ENCODE measurements at regions not wholly inside any gene's neighbourhood (a gene's known extent, or its start where the extent isn't known, plus 50 kb on each side); places are given as distances from the start of the nearest gene placed in this dataset.
"Not testable (repeated sequence)": the region's sequence is repeated elsewhere in the genome, so short reads cannot be mapped to it uniquely, and the experiment has no call there.

DNA sequence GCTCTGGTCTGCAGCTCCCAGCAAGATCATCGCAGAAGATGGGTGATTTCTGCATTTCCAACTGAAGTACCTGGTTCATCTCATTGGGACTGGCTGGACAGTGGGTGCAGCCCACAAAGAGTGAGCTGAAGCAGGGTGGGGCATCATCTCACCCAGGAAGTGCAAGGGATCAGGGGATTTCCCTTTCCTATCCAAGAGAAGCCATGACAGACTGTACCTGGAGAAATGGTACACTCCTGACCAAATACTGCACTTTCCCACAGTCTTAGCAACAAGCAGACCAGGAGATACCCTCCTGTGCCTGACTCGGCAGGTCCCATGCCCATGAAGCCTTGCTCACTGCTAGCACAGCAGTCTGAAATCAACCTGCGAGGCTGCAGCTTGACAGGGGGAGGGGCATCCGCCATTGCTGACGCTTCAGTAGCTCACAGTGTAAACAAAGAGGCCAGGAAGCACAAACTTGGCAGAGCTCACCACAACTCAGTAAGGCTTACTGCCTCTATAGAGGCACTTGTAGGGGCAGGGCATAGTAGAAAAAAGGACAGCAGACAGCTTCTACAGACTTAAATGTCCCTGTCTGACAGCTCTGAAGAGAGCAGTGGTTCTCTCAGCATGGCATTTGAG lies 60.5 kb downstream of the AREG start:
- peak; percentile 67 for DNase-seq

DNA sequence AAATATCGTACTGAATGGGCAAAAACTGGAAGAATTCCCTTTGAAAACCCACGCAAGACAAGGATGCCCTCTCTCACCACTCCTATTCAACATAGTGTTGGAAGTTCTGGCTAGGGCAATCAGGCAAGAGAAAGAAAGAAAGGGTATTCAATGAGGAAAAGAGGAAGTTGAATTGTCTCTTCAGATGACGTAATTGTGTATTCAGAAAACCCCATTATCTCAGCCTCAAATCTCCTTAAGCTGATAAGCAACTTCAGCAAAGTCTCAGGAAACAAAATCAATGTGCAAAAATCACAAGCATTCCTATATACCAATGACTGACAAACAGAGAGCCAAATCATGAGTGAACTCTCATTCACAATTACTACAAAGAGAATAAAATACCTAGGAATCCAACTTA lies 64.4 kb downstream of the AREG start:
- not testable (repeated sequence) for DNase-seq

DNA sequence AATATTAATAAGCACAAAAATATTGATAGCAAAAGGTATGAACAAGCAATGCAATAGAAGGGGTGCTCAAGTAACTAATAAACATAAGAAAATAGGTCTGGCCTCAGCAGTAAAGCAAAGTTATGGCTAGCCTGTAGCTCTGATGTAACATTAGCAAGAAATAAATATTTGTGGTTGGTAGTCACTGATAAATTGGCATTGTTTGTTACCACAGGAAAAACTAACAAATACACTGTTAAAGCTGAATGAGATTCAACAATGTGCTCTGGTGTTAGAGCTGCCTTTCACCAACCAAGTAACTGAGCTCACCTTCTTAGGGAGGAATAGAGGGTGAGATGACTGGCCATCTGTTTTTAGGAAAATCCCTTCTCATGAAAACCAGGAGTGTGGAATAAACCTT lies 71.4 kb downstream of the AREG start:
- DNase-seq: no peak

DNA sequence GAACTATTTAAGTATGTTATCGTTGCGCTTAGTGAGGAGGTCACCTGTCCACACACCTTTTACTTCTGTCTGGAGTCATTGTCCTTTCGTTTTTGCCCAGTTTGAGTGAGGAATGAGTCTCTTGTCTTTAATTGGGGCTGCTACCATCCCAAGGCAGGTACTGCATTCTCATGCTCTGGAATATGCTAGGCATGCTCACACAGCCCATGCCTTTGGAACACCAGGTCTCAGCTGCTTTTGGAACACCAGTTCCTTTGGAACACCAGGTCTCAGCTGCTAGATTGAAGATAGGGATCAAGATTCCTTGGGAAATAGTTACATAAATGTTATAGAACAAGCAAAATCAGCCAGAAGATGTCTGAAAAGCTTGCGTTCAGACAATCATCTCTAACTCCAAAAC lies 73.1 kb downstream of the AREG start:
- no peak for DNase-seq

DNA sequence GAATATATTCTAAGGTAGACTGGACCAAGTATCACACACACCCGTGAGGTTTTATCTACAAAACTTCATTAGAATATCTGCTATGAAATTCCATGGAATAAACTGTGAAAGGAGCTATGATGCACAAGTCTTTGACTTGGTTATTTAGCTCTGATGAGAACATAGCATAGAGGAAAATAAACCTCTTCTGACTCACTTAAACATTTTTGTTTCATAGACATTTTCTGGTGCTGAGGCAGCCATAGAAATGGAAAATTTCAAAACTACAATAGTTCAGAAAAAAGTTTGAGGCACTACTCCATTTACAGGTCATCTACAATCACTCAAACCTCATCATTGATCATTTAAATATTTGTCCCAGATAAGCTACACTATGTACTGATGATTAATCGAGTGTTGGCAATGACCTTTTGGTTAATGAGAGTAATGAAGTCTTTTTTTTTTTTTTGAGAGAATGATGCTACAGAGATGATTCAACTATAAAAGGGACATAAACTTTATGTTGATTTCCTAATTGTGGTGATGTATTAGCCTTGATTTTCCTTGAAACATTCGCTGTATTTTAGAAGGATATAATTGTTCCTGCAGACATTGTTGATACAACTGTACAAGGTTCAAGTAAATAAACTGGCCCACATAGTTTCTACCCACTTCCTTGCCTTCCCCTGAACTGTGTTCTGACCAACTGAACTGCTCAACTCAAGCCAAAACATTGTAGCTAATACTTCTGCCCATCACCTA lies 77.5 kb downstream of the AREG start:
- no peak for DNase-seq

DNA sequence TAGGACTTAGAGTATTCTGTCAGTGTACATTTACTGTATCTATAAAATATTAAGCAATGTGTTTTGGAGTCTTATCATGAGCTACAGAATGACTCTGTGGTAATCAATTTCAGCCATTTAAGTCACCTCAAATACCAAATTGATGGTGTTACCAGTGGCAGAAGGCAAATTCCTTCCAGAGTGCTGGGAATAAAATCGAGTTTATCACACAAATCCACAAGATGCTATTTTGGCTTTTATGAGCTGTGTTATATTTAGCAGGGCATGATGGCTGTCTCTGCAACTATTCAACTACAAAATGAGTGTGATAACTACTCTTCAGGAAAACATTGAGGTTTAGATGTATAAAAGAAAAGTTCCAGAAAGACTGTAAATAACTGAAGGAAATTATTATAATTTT lies 78.2 kb downstream of the AREG start:
- DNase-seq: no peak

DNA sequence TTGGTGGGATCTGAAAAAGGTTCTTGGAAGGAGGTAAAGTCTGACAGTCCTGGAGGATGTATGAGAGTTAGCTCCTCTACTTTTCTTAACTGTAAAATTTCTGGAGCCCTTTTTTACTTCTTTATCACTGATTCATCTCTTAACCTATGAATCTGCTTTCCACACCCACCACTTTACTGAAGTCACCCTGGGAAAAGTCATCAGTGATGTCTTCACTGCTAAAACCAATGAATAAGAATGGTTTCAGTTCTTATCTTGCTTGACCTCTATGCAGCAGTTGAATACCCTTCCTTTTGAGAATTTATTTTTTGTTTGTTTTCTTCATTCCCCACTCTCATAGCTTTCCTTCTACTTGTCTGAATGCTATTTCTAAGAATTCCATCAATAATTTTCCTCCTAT lies 80.0 kb downstream of the AREG start:
- DNase-seq: no peak

DNA sequence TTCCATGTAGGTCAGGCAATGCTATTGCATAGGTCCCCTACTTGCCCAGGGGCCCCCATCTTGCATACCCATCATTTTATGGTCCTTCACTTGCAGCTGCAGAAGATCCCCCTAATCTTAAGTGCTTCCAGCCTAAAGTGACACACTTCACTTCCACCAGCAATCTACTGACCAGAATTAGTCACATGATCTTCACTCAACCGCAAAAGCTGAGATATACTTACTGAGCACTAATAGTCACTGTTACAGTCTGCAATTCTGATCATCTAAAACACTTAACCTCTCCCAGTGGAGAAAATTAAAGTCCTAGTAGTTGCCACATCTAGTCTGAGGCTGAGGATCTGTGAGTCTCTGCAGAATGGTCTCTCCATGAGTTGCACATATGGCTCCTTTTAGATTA lies 82.1 kb downstream of the AREG start:
- DNase-seq: no peak

DNA sequence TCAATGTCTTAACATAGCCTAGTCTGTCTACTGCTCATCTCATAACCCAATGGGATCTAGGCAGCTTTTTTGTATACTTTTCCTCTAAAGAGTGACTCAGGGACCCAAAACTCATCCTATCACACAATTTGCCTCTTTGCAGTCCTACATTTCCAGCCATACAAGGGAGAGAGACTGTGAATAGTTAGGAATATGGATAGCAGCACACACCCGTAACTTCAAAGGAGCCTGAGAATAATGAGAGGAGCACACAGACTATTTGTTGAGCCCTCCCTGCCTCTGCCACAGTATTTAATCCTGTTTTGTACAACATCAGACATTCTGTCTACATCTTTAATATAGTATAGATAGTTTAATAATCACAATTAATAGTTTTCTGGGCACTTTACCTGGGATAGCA lies 83.2 kb downstream of the AREG start:
- no peak for DNase-seq

DNA sequence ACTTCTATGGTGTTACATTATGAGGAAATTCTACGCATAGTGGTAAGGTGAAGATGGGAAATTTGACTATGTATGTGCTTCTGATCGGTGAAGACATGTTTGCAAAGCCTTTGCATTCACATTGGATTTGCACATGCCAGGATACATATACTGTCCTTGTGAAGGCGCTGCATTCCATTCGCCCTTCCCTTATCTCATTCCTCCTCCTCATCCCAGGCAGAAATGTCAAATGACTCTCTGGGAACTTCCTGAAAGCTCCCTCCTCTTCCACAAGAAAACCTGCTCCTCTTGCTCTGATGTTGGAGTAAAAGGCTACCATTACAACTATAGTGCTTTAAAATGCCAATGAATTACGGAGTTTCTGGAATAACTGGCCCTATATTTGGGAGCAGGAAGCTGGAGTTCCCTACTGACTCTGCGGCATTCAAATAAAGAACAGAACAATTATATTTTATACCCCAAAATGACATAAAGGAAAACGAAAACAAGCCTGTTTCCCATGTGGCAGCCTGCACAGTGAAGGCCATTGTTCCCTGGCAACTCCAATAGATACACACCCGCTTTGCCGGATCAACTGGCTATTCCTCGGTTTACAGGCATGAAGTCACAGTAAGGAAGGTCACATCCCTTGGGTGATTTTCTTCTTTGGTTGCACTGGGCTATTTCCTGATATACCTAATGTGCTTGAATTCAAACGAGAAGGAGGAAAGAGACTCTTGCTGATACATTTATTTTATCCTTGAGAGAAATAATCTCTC lies 84.5 kb downstream of the AREG start:
- no peak for DNase-seq

DNA sequence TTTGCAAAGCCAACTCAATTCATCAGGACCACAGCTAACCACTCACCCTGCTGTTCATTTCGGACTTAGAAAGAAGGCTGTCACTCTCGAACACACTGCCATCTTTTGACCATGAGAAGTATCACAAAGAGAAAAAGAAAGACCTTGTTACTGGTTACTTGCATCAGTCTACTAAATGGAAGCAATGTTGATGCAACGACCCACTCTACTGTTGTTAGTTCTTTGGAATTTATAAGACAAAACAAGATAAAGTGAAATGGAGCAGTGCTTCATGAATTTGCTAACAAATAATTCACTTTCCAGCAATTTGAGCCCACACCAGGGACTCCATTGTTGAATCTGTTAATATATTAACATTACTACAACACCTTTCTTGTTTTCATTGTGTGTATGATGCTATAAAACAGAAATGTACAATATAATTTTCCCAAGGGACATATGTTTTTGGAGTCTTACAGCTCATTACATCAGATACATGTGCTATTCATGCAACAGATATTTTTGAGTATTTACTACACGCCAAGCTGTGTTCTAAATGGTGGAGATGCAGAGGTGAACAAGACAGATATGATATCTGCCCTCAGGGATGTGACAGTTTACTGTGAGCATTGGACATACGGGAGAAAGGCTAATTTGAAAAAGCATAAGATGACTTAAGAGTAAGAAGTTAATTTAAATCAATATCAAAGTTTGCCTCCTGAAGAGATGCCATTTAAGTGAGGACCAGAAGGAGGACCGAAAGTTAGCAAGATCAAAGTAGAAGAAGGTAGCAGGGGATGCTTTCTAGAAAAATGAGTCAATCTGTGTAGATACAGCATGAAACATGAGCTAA lies 87.2 kb downstream of the AREG start:
- no peak for DNase-seq

DNA sequence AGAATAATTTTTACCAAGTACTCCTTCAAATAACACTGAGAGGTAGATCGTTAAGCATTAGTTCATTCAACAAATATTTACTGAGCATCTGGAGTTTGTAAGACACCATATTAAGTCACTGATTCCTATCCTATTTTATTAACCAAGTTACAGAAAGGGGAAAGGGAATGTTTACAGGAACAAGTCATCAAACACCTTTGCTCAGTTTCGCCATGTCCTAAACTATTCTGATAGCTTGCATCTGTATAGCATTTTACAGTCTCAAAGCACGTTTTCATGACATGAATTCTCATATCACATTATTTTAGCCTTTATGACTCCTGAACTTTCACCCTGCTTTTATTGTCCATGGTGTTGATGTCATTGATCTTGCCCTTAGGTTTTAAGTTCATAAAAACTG lies 89.2 kb downstream of the AREG start:
- no peak for DNase-seq

DNA sequence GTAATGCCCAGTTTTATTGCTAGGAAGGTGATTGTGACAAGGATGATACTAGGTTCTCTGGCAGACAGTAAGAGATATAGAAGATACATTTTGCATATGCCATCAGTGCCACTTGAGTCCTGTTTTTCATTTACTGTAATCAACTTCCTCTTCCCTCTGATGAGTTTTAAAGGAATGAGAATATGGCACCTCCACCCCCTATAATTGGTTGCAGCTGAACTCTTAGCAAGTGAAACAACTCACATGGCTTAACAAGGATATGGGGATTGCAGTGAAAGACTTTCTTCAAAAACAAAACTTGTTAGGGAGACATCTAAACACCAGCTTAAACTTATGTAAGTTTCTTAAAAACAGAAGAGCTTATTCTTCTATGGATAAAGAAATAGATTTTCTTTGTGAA lies 90.0 kb downstream of the AREG start:
- no peak for DNase-seq

DNA sequence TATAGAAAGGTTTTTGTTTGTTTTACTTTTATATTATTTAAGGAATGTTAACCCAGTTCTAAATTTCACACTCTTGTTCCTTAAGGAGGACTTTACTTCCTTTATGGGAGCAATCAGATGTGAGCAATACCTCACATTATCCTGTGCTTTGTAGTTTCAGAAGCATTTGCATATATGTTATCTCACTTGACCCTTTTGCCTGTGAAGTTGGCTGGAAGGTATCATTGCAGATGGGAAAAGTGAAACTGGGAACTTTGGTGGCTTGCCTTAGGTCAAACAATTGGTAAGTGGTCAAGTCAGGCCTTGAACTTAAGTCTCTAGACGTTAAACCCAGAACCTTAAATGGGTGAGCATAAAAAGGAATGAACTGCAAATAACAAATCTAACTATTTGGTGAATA lies 90.6 kb downstream of the AREG start:
- DNase-seq: no peak

DNA sequence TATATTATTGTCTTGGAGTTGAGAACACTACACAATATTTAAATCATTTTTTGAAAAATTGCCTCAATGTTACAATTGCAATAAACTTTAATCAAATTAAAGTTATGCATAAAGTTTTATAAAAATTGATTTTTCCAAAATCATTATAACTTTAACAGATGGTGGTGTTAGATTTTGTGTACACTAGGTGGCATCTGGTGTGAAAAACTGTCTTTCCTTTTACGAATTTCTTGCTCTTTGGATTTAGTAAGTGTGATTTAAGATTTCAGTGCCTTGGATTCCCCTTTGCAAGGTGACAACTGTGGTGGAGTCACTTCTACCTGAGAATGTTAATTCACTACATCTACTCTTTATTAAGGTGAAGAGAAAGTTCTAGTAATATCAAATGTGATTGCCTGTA lies 91.6 kb downstream of the AREG start:
- DNase-seq: no peak

DNA sequence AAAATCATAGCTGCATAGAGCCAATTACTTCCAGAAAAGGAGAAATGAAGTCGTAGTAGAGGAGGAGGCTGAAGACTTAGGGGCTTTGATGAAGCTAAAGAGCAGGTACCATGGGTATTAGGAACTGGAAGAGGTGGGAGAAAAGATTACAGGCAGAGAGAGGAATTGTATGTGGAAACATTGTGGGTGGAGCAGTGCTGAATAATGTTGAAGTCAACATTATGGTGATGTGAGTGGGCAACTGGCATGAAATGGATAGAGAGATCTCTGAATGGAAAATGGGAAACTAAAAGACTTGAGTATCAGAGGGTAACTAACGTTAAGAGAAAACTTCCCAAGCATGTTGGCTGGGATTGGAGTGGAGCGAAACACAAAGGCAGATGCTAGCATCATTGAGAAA lies 92.5 kb downstream of the AREG start:
- DNase-seq: no peak

DNA sequence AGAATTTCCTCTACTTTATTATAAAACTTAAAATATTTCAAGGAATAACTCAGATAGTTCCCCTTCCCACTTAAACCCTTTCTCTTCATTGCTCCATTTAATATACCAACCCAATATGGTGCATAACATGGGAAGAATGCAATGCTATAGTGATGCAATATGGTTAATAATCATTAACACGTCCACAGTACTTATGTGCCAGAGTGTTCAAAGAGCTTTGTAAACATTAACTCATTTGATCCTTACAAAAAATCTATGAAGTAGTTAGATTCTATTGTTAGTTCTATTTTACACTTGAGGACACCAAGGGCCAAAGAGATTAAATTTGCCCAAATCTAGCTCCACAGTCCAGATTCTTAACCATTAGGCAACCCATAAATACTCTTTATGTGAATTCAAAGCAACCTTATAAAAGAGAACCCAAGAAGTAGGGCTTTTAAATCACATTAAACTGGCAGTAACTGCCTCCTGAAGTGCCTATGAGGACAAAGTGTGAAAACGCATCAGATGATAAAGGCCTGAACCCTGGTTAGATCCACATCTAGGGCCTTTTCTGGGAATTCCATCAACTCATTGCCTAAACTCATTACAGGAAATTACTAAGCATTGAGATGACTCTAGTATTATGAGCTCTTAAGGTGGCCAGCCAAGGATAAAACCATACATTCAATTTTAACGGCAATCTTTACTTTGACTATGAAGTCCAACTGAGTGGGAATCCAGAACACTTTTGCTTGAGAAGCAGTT lies 94.3 kb downstream of the AREG start:
- DNase-seq: no peak

DNA sequence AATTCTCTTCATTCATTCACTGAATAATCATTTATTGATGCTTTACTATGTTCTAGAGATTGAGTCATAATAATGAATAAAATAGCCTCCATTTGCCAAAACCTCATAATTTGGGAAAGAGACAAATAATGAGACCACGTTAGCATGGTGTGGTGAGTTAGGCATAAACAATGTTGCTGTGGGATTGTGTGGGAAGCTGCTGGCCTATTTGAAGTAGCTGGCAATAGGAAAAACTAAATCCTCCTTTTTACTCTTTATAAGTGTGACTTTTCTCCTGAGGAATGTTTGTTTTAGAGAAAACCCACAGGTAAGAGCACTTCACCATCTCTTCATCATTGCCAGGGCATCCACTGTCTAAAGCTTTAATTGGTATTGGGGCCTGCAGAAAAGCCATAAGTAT lies 95.3 kb downstream of the AREG start:
- no peak for DNase-seq

DNA sequence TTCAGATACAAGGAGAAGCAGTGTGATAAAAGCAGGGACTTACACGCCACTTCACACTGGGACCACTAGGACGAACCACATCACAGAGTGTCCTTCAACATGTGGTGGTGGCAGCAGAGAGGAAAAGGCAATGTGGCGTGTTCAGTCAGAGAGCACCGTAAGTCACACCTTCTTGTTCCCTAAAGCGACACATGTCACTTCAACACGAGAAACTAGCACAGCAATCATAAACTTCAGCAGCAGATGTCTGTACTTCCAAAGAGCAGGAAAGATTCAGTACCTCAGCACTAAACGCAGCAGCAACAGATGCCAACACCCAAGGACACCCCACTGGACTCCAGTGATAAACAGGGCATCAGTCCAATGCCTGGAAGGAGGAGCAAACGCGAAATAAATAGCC lies 96.7 kb downstream of the AREG start:
- no peak for DNase-seq

DNA sequence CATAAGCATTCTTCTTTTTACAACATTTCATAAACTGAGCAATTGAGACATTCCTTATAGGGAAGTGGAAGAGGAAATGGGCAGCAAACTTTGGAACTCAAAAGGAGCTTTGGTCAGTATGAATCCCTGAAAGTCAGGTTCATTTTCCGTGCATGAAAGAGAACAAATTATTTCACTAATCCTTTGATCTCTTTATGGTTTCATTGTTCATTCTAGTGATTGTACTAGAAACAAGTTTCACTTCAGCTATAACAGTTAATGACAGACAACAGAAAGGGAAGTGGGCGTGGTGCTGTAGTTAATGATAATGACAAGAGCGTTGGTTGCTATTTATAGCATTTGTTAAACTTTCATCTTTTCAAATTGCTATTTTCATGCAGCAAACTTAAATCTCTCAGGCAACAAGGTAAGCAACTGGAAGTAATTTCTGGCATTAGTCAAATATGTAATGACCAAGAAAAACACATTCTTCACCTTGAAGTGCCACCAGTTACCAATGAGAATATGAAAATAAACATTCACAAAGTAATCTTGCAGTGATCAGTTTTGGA lies 98.4 kb downstream of the AREG start:
- no peak for DNase-seq

DNA sequence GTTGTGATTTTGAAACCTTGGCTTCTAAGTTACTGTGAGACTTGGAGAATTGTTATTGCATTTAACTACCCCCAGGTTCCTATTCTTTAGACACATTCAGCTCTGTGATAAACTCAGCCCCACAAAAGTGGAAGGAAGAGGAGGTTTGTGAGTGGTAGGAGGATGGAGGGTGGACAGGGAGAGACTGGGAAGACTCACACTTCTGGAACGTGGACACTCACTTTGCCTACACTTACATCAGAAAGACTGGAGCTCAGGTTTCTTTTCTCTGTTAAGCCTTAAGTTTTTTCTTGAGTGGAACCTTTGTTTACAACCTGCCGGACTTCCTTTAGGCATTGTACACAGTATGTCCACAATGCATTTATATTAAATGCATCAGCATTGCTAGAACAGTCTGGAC lies 99.0 kb downstream of the AREG start:
- no peak for DNase-seq

DNA sequence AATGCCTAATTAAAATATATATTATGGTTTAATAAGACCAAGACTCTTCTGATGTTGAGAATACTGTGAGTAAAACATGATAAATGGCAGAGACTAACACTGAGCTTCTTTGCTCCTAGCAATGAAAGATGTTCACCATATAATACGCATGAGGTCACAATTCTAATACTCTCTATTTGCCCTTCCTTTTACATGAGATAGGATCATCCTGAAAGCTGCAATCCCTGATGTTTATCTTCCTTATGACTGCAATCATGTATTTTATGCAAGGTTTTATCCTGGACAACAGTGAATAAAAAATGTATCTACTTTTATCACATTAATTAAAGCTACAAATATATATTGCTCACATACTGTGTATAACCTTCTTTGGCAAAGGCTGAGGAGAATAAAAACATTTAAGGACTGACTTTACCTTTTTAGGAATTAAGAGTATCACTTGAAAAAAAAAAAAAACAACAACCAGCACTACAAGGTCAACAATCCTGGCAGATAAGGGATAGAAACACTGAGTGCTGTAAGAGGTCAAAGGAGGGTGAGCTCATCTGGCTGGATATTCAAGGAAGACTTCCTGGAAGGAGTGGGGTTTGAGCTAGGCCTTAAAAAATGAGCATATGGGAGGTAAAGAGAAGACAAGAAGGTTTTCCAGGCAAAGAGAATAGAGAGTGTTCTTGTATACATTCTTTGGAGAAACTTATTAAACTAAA lies 99.9 kb downstream of the AREG start:
- DNase-seq: no peak

Data from NCI-H510A (cell line).